ENCODE measurements at regions not wholly inside any gene's neighbourhood (a gene's known extent, or its start where the extent isn't known, plus 50 kb on each side); places are given as distances from the start of the nearest gene placed in this dataset.

DNA sequence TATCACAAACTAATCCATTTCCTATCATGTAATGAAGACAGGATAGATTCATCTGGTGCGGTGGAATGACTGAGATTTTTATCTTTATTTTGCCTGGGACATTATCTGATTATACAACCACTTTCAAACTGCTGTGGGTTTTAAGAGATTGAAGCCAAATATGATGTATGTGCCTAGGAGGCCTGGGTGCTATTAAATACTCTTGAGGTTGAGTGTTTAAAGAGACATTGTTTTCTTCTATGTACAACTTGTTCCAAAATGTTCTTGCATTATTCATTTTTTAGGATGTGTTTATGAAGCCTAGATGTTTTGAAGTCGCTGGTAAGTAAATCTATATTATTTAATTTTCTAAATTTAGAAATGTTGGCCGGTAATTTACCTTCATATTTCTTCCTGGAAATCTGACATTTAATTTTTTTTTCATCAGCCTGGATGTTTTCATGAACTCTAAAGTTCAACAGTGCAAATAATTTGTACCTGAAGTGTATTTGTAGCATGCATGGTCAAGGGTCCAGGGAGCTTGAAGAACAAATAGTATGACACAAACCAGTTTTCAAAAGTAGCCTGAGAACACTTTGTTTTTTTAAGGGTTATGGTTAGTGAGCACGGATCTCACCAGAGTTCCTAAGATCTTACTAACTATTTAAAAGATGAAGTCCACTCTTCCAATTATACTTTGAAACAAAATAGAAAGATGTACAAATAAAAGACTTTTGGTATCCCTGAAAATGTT lies 72.8 kb upstream of the ATP8A1 start:
- no peaks in the 10 kb centered on the region for H3K27me3 ChIP-seq (replicated peaks; ENCODE audit: control insufficient read depth, insufficient read depth, low read length)
- Mint-ChIP-seq H3K27ac (ENCODE audit: unreplicated experiment) (no peak overlapping the region), H3K4me3 (ENCODE audit: unreplicated experiment) (no peak overlapping the region), H3K9me3 (ENCODE audit: unreplicated experiment) (peaks cover 8% of the 10 kb centered on the region), H3K27me3 (ENCODE audit: insufficient read depth, unreplicated experiment) (no peaks in the 10 kb centered on the region), H3K36me3 (ENCODE audit: insufficient read depth, unreplicated experiment) (no peaks in the 10 kb centered on the region), H3K4me1 (ENCODE audit: low read depth, unreplicated experiment) (no peaks in the 10 kb centered on the region)
- no peak for DNase-seq
- ChIA-PET CTCF (no interaction called here), POLR2A (no interaction called here)
- H3K36me3 ChIP-seq (ENCODE audit: control insufficient read depth, insufficient read depth, low read length), result no peaks in the 10 kb centered on the region
- no peak overlapping the region for H3K4me3 ChIP-seq (ENCODE audit: low read depth, low read length)
- no peaks in the 10 kb centered on the region for H3K9me3 ChIP-seq
- BruUV-seq (replicated peaks), result no TSS peak
- intact Hi-C loops (cut with micrococcal nuclease; ENCODE audit: unreplicated experiment), result no loop called here
- TF ChIP-seq, protein P1, sequence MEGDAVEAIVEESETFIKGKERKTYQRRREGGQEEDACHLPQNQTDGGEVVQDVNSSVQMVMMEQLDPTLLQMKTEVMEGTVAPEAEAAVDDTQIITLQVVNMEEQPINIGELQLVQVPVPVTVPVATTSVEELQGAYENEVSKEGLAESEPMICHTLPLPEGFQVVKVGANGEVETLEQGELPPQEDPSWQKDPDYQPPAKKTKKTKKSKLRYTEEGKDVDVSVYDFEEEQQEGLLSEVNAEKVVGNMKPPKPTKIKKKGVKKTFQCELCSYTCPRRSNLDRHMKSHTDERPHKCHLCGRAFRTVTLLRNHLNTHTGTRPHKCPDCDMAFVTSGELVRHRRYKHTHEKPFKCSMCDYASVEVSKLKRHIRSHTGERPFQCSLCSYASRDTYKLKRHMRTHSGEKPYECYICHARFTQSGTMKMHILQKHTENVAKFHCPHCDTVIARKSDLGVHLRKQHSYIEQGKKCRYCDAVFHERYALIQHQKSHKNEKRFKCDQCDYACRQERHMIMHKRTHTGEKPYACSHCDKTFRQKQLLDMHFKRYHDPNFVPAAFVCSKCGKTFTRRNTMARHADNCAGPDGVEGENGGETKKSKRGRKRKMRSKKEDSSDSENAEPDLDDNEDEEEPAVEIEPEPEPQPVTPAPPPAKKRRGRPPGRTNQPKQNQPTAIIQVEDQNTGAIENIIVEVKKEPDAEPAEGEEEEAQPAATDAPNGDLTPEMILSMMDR (IDR thresholded peaks at IDR 0.05; ENCODE audit: insufficient read depth in 1 of 2, low read depth in 1 of 2, low read length in 1 of 2, severe bottlenecking in 1 of 2, unreplicated experiment in 1 of 2), result no peak
- H3K4me1 ChIP-seq, result no peaks in the 10 kb centered on the region

- ChIA-PET POLR2A (no interaction called here), CTCF (no interaction called here)
- no peaks in the 10 kb centered on the region for H3K9me3 ChIP-seq
- Mint-ChIP-seq H3K9me3 (ENCODE audit: unreplicated experiment) (peaks cover 8% of the 10 kb centered on the region), H3K36me3 (ENCODE audit: insufficient read depth, unreplicated experiment) (no peaks in the 10 kb centered on the region), H3K27me3 (ENCODE audit: insufficient read depth, unreplicated experiment) (no peaks in the 10 kb centered on the region), H3K4me3 (ENCODE audit: unreplicated experiment) (no peak overlapping the region), H3K27ac (ENCODE audit: unreplicated experiment) (no peak overlapping the region), H3K4me1 (ENCODE audit: low read depth, unreplicated experiment) (no peaks in the 10 kb centered on the region)
- TF ChIP-seq, protein P1 (IDR thresholded peaks at IDR 0.05; ENCODE audit: insufficient read depth in 1 of 2, low read depth in 1 of 2, low read length in 1 of 2, severe bottlenecking in 1 of 2, unreplicated experiment in 1 of 2), result no peak
- intact Hi-C loops (cut with micrococcal nuclease; ENCODE audit: unreplicated experiment), result no loop called here
- H3K27me3 ChIP-seq (replicated peaks; ENCODE audit: control insufficient read depth, insufficient read depth, low read length), result no peaks in the 10 kb centered on the region
- no peak overlapping the region for H3K4me3 ChIP-seq (ENCODE audit: low read depth, low read length)
- no peak for DNase-seq
- BruUV-seq (replicated peaks), result no TSS peak
- no peaks in the 10 kb centered on the region for H3K4me1 ChIP-seq
- H3K36me3 ChIP-seq (ENCODE audit: control insufficient read depth, insufficient read depth, low read length), result no peaks in the 10 kb centered on the region
Observed at GRCh38 chr4:42724451-42724850, 67.5 kb upstream of the ATP8A1 start.

- no peaks in the 10 kb centered on the region for H3K4me1 Mint-ChIP-seq (ENCODE audit: low read depth, unreplicated experiment)
- Histone ChIP-seq H3K27me3 (replicated peaks; ENCODE audit: control insufficient read depth, insufficient read depth, low read length) (no peaks in the 10 kb centered on the region), H3K36me3 (ENCODE audit: control insufficient read depth, insufficient read depth, low read length) (no peaks in the 10 kb centered on the region), H3K9me3 (no peaks in the 10 kb centered on the region), H3K4me3 (ENCODE audit: low read depth, low read length) (no peak overlapping the region), H3K4me1 (no peaks in the 10 kb centered on the region)
- TF ChIP-seq, protein P1 (IDR thresholded peaks at IDR 0.05; ENCODE audit: insufficient read depth in 1 of 2, low read depth in 1 of 2, low read length in 1 of 2, severe bottlenecking in 1 of 2, unreplicated experiment in 1 of 2), result no peak
- ChIA-PET POLR2A (interaction anchor here (0.6 kb wide), 1 partner anchor 64 kb away, joined by 3 read pairs; the partner anchor contains the start of gene ATP8A1), CTCF (no interaction called here)
- no peak for DNase-seq
- no peak overlapping the region for H3K4me3 Mint-ChIP-seq (ENCODE audit: unreplicated experiment)
- H3K36me3 Mint-ChIP-seq (ENCODE audit: insufficient read depth, unreplicated experiment), result no peaks in the 10 kb centered on the region
- H3K27ac Mint-ChIP-seq (ENCODE audit: unreplicated experiment), result no peak overlapping the region
- no peaks in the 10 kb centered on the region for H3K9me3 Mint-ChIP-seq (ENCODE audit: unreplicated experiment)
- BruUV-seq (replicated peaks), result no TSS peak
- intact Hi-C loops (cut with micrococcal nuclease; ENCODE audit: unreplicated experiment), result no loop called here
- H3K27me3 Mint-ChIP-seq (ENCODE audit: insufficient read depth, unreplicated experiment), result no peaks in the 10 kb centered on the region
Observed at GRCh38 chr4:42720533-42720932, 63.6 kb upstream of the ATP8A1 start.
